ENCODE measurements at regions not wholly inside any gene's neighbourhood (a gene's known extent, or its start where the extent isn't known, plus 50 kb on each side); places are given as distances from the start of the nearest gene placed in this dataset.
"Not testable (repeated sequence)": the region's sequence is repeated elsewhere in the genome, so short reads cannot be mapped to it uniquely, and the experiment has no call there.

- H3K27ac ChIP-seq; DNase-seq; H3K9me3 ChIP-seq; H3K36me3 ChIP-seq; H3K27me3 ChIP-seq; H3K4me1 ChIP-seq; H3K4me3 ChIP-seq; intact Hi-C loops (cut with DNase I; ENCODE audit: low total_unique reads): not testable (repeated sequence)
- WGBS, 5 donors, result 80 to 88% (median 84%) methylated on average over 8 of the region's 8 CpGs
These were observed 58.7 kb downstream of the POU5F2 start for GRCh38 chr5:93682471-93683404.

- Histone ChIP-seq H3K9me3 (no peaks in the 10 kb centered on the region), H3K36me3 (no peaks in the 10 kb centered on the region), H3K27me3 (no peaks in the 10 kb centered on the region), H3K4me3 (no peak overlapping the region), H3K27ac (no peak overlapping the region), H3K4me1 (peaks cover 0 to 16% (median 11%) of the 10 kb centered on the region in 4 donors)
- TF ChIP-seq EP300 (IDR thresholded peaks at IDR 0.05) (no peak), POLR2AphosphoS5 (IDR thresholded peaks at IDR 0.05) (no peak), CTCF (IDR thresholded peaks at IDR 0.05) (no peak), POLR2A (IDR thresholded peaks at IDR 0.05) (no peak)
- intact Hi-C loops (cut with DNase I; ENCODE audit: low total_unique reads), result no loop called here
- no peak for DNase-seq
- 86 to 92% (median 89%) methylated on average over 3 of the region's 3 CpGs for WGBS, 5 donors
These were observed 60.0 kb downstream of the POU5F2 start for GRCh38 chr5:93681432-93681831.

GRCh38 chr5:93677359-93677891, 64.0 kb downstream of the POU5F2 start:
- no peak overlapping the region for H3K27ac ChIP-seq
- H3K36me3 ChIP-seq, result no peaks in the 10 kb centered on the region
- WGBS, 5 donors, result 29 to 41% (median 36%) methylated on average over 7 of the region's 7 CpGs
- no peaks in the 10 kb centered on the region for H3K27me3 ChIP-seq
- DNase-seq, result peak; percentile 70 to 77
- TF ChIP-seq CTCF (IDR thresholded peaks at IDR 0.05), result no peak
- no peak for TF ChIP-seq POLR2A (IDR thresholded peaks at IDR 0.05)
- no peak for TF ChIP-seq EP300 (IDR thresholded peaks at IDR 0.05)
- peaks cover 0 to 42% (median 23%) of the 10 kb centered on the region in 4 donors for H3K4me1 ChIP-seq
- intact Hi-C loops (cut with DNase I; ENCODE audit: low total_unique reads), result no loop called here
- H3K9me3 ChIP-seq, result no peaks in the 10 kb centered on the region
- H3K4me3 ChIP-seq, result no peak overlapping the region

GRCh38 chr5:93676704-93677103, 64.7 kb downstream of the POU5F2 start:
- 78 to 88% (median 84%) methylated on average over 5 of the region's 5 CpGs for WGBS, 5 donors
- no peak overlapping the region for H3K4me3 ChIP-seq
- no peaks in the 10 kb centered on the region for H3K27me3 ChIP-seq
- intact Hi-C loops (cut with DNase I; ENCODE audit: low total_unique reads), result no loop called here
- H3K36me3 ChIP-seq, result no peaks in the 10 kb centered on the region
- H3K27ac ChIP-seq, result no peak overlapping the region
- TF ChIP-seq POLR2AphosphoS5 (IDR thresholded peaks at IDR 0.05) (no peak), CTCF (IDR thresholded peaks at IDR 0.05) (no peak), POLR2A (IDR thresholded peaks at IDR 0.05) (no peak), EP300 (IDR thresholded peaks at IDR 0.05) (no peak)
- DNase-seq, result no peak
- no peaks in the 10 kb centered on the region for H3K9me3 ChIP-seq
- peaks cover 0 to 42% (median 23%) of the 10 kb centered on the region in 4 donors for H3K4me1 ChIP-seq
